SK-N-SH (cell line): ENCODE measurements at regions not wholly inside any gene's neighbourhood (a gene's known extent, or its start where the extent isn't known, plus 50 kb on each side); places are given as distances from the start of the nearest gene placed in this dataset.

ENCODE experiments used
- CTCF ChIA-PET: fragments of 300-600, 350-600 bp; formaldehyde crosslinking; extraction: SDS; loops from one replicate; lab custom pipeline; 2021; lab: Yijun Ruan, JAX
- POLR2A ChIA-PET: fragments of 350-600 bp; sonication (Branson Sonifier 250); formaldehyde crosslinking; extraction: SDS; loops from one replicate; lab custom pipeline; 2020; ENCODE audit warnings: antibody characterized with exemption, inconsistent platforms; lab: Yijun Ruan, JAX
- DNase-seq: peaks from one replicate; pipeline ENCODE4 v3.0.0; 2012
- H2AFZ ChIP-seq: fragments of 200-600 bp; sonication (generic); 2 replicates; pipeline ENCODE4 v1.8.1; 2016; ENCODE audit warnings: antibody characterized with exemption, mild to moderate bottlenecking, low read depth
- H3F3A ChIP-seq: fragments of 200-600 bp; sonication (generic); replicated peaks from 2 replicates; pipeline ENCODE3; 2016; ENCODE audit warnings: antibody characterized with exemption, mild to moderate bottlenecking; ENCODE audit not compliant: insufficient read depth
- H3K27ac ChIP-seq, 2 experiments: fragments of 200-500 bp in 1 of 2; fragments of 200-600 bp in 1 of 2; sonication (Bioruptor generic) in 1 of 2; sonication (generic), shearing (Covaris generic) in 1 of 2; 2 replicates each; pipeline versions ENCODE4 v1.5.1 to v1.6.1; 2014 to 2016; ENCODE audit warnings: low read depth in 2 of 2, inconsistent platforms in 1 of 2, low read length in 1 of 2, mild to moderate bottlenecking in 1 of 2, mixed read lengths in 1 of 2
- H3K27me3 ChIP-seq: fragments of 200-600 bp; sonication (generic), shearing (Covaris generic); 2 replicates; pipeline ENCODE4 v1.6.1; 2016; ENCODE audit warnings: mixed run types; ENCODE audit not compliant: insufficient read depth
- H3K36me3 ChIP-seq, 2 experiments: fragments of 200-500 bp in 1 of 2; fragments of 200-600 bp in 1 of 2; sonication (Bioruptor generic) in 1 of 2; sonication (generic) in 1 of 2; replicated peaks in 1 of 2; 2 replicates each; pipeline versions ENCODE3 to v1.5.1; 2014 to 2016; ENCODE audit warnings: low read length in 1 of 2, mild to moderate bottlenecking in 1 of 2; ENCODE audit not compliant: insufficient read depth in 2 of 2, control insufficient read depth in 1 of 2
- H3K4me1 ChIP-seq, 2 experiments: fragments of 200-500 bp in 1 of 2; fragments of 200-600 bp in 1 of 2; sonication (Bioruptor generic) in 1 of 2; sonication (generic), shearing (Covaris generic) in 1 of 2; 2 replicates each; pipeline versions ENCODE4 v1.5.1 to v1.6.1; 2014 to 2016; ENCODE audit warnings: low read depth in 1 of 2, low read length in 1 of 2, mixed run types in 1 of 2; ENCODE audit not compliant: insufficient read depth in 2 of 2, control insufficient read depth in 1 of 2
- H3K4me2 ChIP-seq: fragments of 200-600 bp; sonication (generic), shearing (Covaris generic); 2 replicates; pipeline ENCODE4 v1.6.1; 2017; ENCODE audit warnings: mixed run types
- H3K4me3 ChIP-seq, 2 experiments: fragments of 200-500 bp in 1 of 2; fragments of 200-600 bp in 1 of 2; sonication (Bioruptor generic) in 1 of 2; sonication (generic), shearing (Covaris generic) in 1 of 2; 2 replicates each; pipeline versions ENCODE4 v1.5.1 to v1.8.1; 2014 to 2016; ENCODE audit warnings: low read depth in 2 of 2, inconsistent platforms in 1 of 2, low read length in 1 of 2, mild to moderate bottlenecking in 1 of 2, mixed read lengths in 1 of 2, moderate library complexity in 1 of 2
- H3K79me2 ChIP-seq: fragments of 200-600 bp; sonication (generic); 2 replicates; pipeline ENCODE4 v1.8.1; 2017; ENCODE audit warnings: mild to moderate bottlenecking; ENCODE audit not compliant: insufficient read depth
- H3K9ac ChIP-seq: fragments of 200-600 bp; sonication (generic); 2 replicates; pipeline ENCODE4 v1.6.1; 2017; ENCODE audit warnings: mixed run types
- H3K9me2 ChIP-seq: fragments of 200-600 bp; sonication (generic); 2 replicates; pipeline ENCODE4 v1.6.1; 2017; ENCODE audit warnings: mixed run types
- H3K9me3 ChIP-seq: fragments of 200-600 bp; sonication (generic); 2 replicates; pipeline ENCODE4 v1.6.1; 2017; ENCODE audit warnings: mixed run types, mild to moderate bottlenecking, moderate library complexity
- H4K20me1 ChIP-seq: fragments of 200-600 bp; sonication (generic); 2 replicates; pipeline ENCODE4 v1.6.1; 2017; ENCODE audit warnings: mild to moderate bottlenecking, mixed run types; ENCODE audit not compliant: insufficient read depth
- ELF1 ChIP-seq: IDR thresholded peaks from 2 replicates; pipeline ENCODE4 v1.4.0; 2012
- EZH2phosphoT487 ChIP-seq: fragments of 200-600 bp; sonication (generic); IDR thresholded peaks from 2 replicates; pipeline ENCODE4 v1.6.1; 2017; ENCODE audit warnings: low read depth, mixed run types, mild to moderate bottlenecking, antibody characterized with exemption, moderate library complexity, borderline replicate concordance
- FOSL2 ChIP-seq: IDR thresholded peaks from 2 replicates; pipeline ENCODE4 v1.4.0; 2012; ENCODE audit warnings: low read depth, mild to moderate bottlenecking, moderate library complexity, borderline replicate concordance
- FOXJ3 ChIP-seq: sonication (generic); formaldehyde crosslinking; IDR thresholded peaks from 2 replicates; pipeline ENCODE4 v1.5.1; 2020; ENCODE audit warnings: mild to moderate bottlenecking, missing genetic modification reagents
- GABPA ChIP-seq: IDR thresholded peaks from 2 replicates; pipeline ENCODE4 v1.4.0; 2012; ENCODE audit warnings: low read depth, mild to moderate bottlenecking
- GATA2 ChIP-seq: sonication (generic); formaldehyde crosslinking; IDR thresholded peaks from 2 replicates; pipeline ENCODE4 v1.5.0; 2020; ENCODE audit warnings: mild to moderate bottlenecking, missing genetic modification reagents
- MAX ChIP-seq: IDR thresholded peaks from 2 replicates; pipeline ENCODE4 v1.4.0; 2012; ENCODE audit warnings: low read depth
- MEF2A ChIP-seq: IDR thresholded peaks from 2 replicates; pipeline ENCODE4 v1.4.0; 2012; ENCODE audit warnings: low read depth, borderline replicate concordance
- PBX3 ChIP-seq: IDR thresholded peaks from 2 replicates; pipeline ENCODE4; 2012
- TAF1 ChIP-seq: IDR thresholded peaks from 2 replicates; pipeline ENCODE4 v1.6.1; 2012; ENCODE audit warnings: low read depth, mild to moderate bottlenecking, low read length, moderate library complexity, borderline replicate concordance
- TCF12 ChIP-seq: IDR thresholded peaks from 2 replicates; pipeline ENCODE4 v1.4.0; 2012
- USF1 ChIP-seq: IDR thresholded peaks from 2 replicates; pipeline ENCODE4 v1.4.0; 2012; ENCODE audit warnings: low read depth, borderline replicate concordance
- USF2 ChIP-seq: fragments of 150-350 bp; IDR thresholded peaks from 2 replicates; pipeline ENCODE4 v1.6.1; 2017; ENCODE audit warnings: antibody characterized with exemption, low read length, low read depth, borderline replicate concordance
- WGBS: methylation state at CpG from one replicate; pipeline ENCODE4 v1.1.6; 2017; ENCODE audit warnings: low lambda C conversion rate; 5-methylcytosine and 5-hydroxymethylcytosine counted together
- TF ChIP-seq, protein P1 (sequence below): fragments of 150-350 bp; IDR thresholded peaks from 2 replicates; pipeline ENCODE4 v1.6.1; 2016; ENCODE audit warnings: mild to moderate bottlenecking, low read depth, low read length
- TF ChIP-seq, protein P2 (sequence below): IDR thresholded peaks from 2 replicates; pipeline ENCODE4 v1.4.0; 2012; ENCODE audit warnings: low read depth, borderline replicate concordance

DNA sequence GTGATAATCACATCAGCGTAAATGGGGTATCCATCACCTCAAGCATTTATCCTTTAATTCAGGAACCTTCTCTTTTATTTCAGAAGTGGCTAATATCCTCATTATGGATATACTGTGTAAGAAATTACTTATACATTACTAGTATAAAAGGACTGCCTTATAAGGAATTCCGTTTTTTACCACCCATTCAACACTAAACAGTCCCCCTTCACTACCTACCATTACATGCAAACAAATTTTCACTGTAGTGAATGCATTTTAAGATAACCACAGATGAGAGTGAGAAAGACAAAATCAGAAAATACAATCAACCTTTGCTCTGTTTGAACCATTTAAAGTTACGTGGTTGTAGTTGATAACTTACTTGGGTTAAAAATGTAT lies 551.2 kb downstream of the RNF144A start:
- H3K27me3 ChIP-seq = no peaks in the 10 kb centered on the region
- no peak for TF ChIP-seq MAX
- TF ChIP-seq USF1 = no peak
- TF ChIP-seq GATA2 = no peak
- TF ChIP-seq USF2 = no peak
- no peak for TF ChIP-seq ELF1
- TF ChIP-seq MEF2A = no peak
- TF ChIP-seq GABPA = no peak
- TF ChIP-seq TCF12 = no peak
- TF ChIP-seq EZH2phosphoT487 = no peak
- TF ChIP-seq FOXJ3 (CRISPR knock-in tag) = no peak
- TF ChIP-seq, protein P1, sequence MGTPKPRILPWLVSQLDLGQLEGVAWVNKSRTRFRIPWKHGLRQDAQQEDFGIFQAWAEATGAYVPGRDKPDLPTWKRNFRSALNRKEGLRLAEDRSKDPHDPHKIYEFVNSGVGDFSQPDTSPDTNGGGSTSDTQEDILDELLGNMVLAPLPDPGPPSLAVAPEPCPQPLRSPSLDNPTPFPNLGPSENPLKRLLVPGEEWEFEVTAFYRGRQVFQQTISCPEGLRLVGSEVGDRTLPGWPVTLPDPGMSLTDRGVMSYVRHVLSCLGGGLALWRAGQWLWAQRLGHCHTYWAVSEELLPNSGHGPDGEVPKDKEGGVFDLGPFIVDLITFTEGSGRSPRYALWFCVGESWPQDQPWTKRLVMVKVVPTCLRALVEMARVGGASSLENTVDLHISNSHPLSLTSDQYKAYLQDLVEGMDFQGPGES = no peak
- TF ChIP-seq, protein P2, sequence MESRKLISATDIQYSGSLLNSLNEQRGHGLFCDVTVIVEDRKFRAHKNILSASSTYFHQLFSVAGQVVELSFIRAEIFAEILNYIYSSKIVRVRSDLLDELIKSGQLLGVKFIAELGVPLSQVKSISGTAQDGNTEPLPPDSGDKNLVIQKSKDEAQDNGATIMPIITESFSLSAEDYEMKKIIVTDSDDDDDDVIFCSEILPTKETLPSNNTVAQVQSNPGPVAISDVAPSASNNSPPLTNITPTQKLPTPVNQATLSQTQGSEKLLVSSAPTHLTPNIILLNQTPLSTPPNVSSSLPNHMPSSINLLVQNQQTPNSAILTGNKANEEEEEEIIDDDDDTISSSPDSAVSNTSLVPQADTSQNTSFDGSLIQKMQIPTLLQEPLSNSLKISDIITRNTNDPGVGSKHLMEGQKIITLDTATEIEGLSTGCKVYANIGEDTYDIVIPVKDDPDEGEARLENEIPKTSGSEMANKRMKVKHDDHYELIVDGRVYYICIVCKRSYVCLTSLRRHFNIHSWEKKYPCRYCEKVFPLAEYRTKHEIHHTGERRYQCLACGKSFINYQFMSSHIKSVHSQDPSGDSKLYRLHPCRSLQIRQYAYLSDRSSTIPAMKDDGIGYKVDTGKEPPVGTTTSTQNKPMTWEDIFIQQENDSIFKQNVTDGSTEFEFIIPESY = no peak
- TF ChIP-seq FOSL2 = no peak
- TF ChIP-seq PBX3 = no peak
- no peak for TF ChIP-seq TAF1
- H3F3A ChIP-seq = no peaks in the 10 kb centered on the region
- no peak overlapping the region for H3K4me3 ChIP-seq
- H3K9ac ChIP-seq = no peak overlapping the region
- CTCF ChIA-PET = no interaction called here
- WGBS = 58% methylated on average over 3 of the region's 3 CpGs
- H2AFZ ChIP-seq = no peak overlapping the region
- H3K79me2 ChIP-seq = no peaks in the 10 kb centered on the region
- H3K9me2 ChIP-seq = no peaks in the 10 kb centered on the region
- H4K20me1 ChIP-seq = no peaks in the 10 kb centered on the region
- POLR2A ChIA-PET = no interaction called here
- DNase-seq = no peak
- no peak overlapping the region for H3K27ac ChIP-seq
- H3K4me1 ChIP-seq = no peaks in the 10 kb centered on the region; a peak in 1 of 4 replicates
- no peaks in the 10 kb centered on the region for H3K9me3 ChIP-seq
- H3K4me2 ChIP-seq = no peak overlapping the region
- H3K36me3 ChIP-seq = no peaks in the 10 kb centered on the region
